ENCODE measurements at regions not wholly inside any gene's neighbourhood (a gene's known extent, or its start where the extent isn't known, plus 50 kb on each side); places are given as distances from the start of the nearest gene placed in this dataset.

- H2BK20ac ChIP-seq (ENCODE audit: low read depth, low read length, poor library complexity, severe bottlenecking) = no peak overlapping the region
- H3K18ac ChIP-seq (ENCODE audit: insufficient read length, low read depth, low read length) = no peak overlapping the region
- H4K5ac ChIP-seq (ENCODE audit: insufficient read length, low read depth, low read length) = no peak overlapping the region
- Mint-ChIP-seq H3K4me1 (peaks cover 5 to 8% of the 10 kb centered on the region in 2 experiments), H3K36me3 (ENCODE audit: insufficient read depth in 1 of 3, low read depth in 3 of 3) (no peaks in the 10 kb centered on the region), H3K27me3 (ENCODE audit: low read depth) (no peaks in the 10 kb centered on the region), H3K4me3 (no peak overlapping the region), H3K9me3 (no peaks in the 10 kb centered on the region), H3K27ac (no peak overlapping the region)
- no peak for TF ChIP-seq CTCF (conservative IDR thresholded peaks at IDR 0.05)
- H3K79me2 ChIP-seq (ENCODE audit: insufficient read depth, low read length) = no peaks in the 10 kb centered on the region; the same call in 1 of the 2 replicates
- no peak overlapping the region for H3K4ac ChIP-seq (ENCODE audit: low read depth, low read length)
- H2BK5ac ChIP-seq (ENCODE audit: insufficient read length, low read length) = no peak overlapping the region
- no peak overlapping the region for H2BK12ac ChIP-seq (ENCODE audit: insufficient read length, low read depth, low read length)
- H3K4me1 ChIP-seq (ENCODE audit: insufficient read depth, low read length) = no peaks in the 10 kb centered on the region
- no peak overlapping the region for H4K8ac ChIP-seq (replicated peaks; ENCODE audit: insufficient read length, low read depth, low read length)
- H3K9me3 ChIP-seq (ENCODE audit: control insufficient read depth, low read depth, low read length) = no peaks in the 10 kb centered on the region
- WGBS (ENCODE audit: extremely low coverage, insufficient read length, low lambda C conversion rate) = no CpG with 5 or more reads among the region's 3 CpGs
- no peak overlapping the region for H2BK15ac ChIP-seq (ENCODE audit: low read depth, low read length)
- H4K20me1 ChIP-seq (ENCODE audit: control insufficient read depth, insufficient read depth, insufficient read length) = no peaks in the 10 kb centered on the region
- no peak overlapping the region for H3K4me2 ChIP-seq (ENCODE audit: insufficient read depth, insufficient read length, low read length)
- H3K14ac ChIP-seq (ENCODE audit: insufficient read depth, low read length) = no peak overlapping the region
- no peak overlapping the region for H2AK5ac ChIP-seq (ENCODE audit: insufficient read length, low read length)
- H4K91ac ChIP-seq (ENCODE audit: insufficient read length, low read depth, low read length) = no peak overlapping the region
- H3K79me1 ChIP-seq (ENCODE audit: insufficient read depth, low read depth, low read length, poor library complexity, severe bottlenecking) = no peaks in the 10 kb centered on the region
- no peaks in the 10 kb centered on the region for H3K27me3 ChIP-seq (ENCODE audit: insufficient read depth, low read length)
- no peaks in the 10 kb centered on the region for H3K23me2 ChIP-seq (ENCODE audit: insufficient read length, low read depth, low read length, poor library complexity, severe bottlenecking)
- H3K23ac ChIP-seq (ENCODE audit: insufficient read length, low read depth, low read length) = no peak overlapping the region
- H2AFZ ChIP-seq (ENCODE audit: low read length) = no peak overlapping the region
- H3K56ac ChIP-seq (ENCODE audit: insufficient read length, low read depth, low read length) = no peak overlapping the region
- no peak for DNase-seq
- H3K27ac ChIP-seq (ENCODE audit: insufficient read length, low read depth, low read length) = no peak overlapping the region
- no peak overlapping the region for H3T11ph ChIP-seq (ENCODE audit: low read length)
- H3K9ac ChIP-seq (ENCODE audit: extremely low read depth, insufficient read length, low read length) = no peak overlapping the region
- H2BK120ac ChIP-seq (ENCODE audit: low read depth, low read length, poor library complexity, severe bottlenecking) = no peak overlapping the region
Measured at GRCh38 chr13:107099661-107100060, 531.7 kb upstream of the ARGLU1 start.

Data from H9 (cell line).